Stimulated activated CD4-positive, alpha-beta T cell treated with anti-CD3 and anti-CD28 coated beads, Interleukin-4, amount 100 ng/mL, for 1 hour (primary cell): ENCODE measurements at regions not wholly inside any gene's neighbourhood (a gene's known extent, or its start where the extent isn't known, plus 50 kb on each side); places are given as distances from the start of the nearest gene placed in this dataset.
"Not testable (repeated sequence)": the region's sequence is repeated elsewhere in the genome, so short reads cannot be mapped to it uniquely, and the experiment has no call there.

Source experiments
- DNase-seq: peaks from one replicate; pipeline ENCODE4 v3.0.0-alpha.2; 2020

- no peak for DNase-seq
Observed at GRCh38 chr2:47295131-47295980, 73.8 kb upstream of the EPCAM start.

GRCh38 chr2:47293976-47294375 lies 75.1 kb upstream of the EPCAM start:
- DNase-seq: no peak

GRCh38 chr2:47288864-47289263 lies 80.2 kb upstream of the EPCAM start:
- DNase-seq: no peak

- no peak for DNase-seq
Observed at GRCh38 chr2:47283659-47284058, 85.5 kb upstream of the EPCAM start.

- DNase-seq: no peak
Observed at GRCh38 chr2:47282621-47283272, 86.4 kb upstream of the EPCAM start.

- DNase-seq: not testable (repeated sequence)
Observed at GRCh38 chr2:47279525-47279924, 89.6 kb upstream of the EPCAM start.

- DNase-seq: no peak
Observed at GRCh38 chr2:47277987-47278386, 91.1 kb upstream of the EPCAM start.

GRCh38 chr2:47277187-47277586 lies 91.9 kb upstream of the EPCAM start:
- no peak for DNase-seq

GRCh38 chr2:47276061-47276460 lies 93.0 kb upstream of the EPCAM start:
- DNase-seq: no peak

- no peak for DNase-seq
Observed at GRCh38 chr2:47274054-47274782, 94.9 kb upstream of the EPCAM start.

- DNase-seq: no peak
Observed at GRCh38 chr2:47272905-47273758, 96.0 kb upstream of the EPCAM start.

- DNase-seq: peak; percentile 54
Observed at GRCh38 chr2:47272031-47272864, 95.9 kb upstream of the CALM2 start.

GRCh38 chr2:47271054-47272000 lies 95.0 kb upstream of the CALM2 start:
- no peak for DNase-seq

- DNase-seq: no peak
Observed at GRCh38 chr2:47270421-47270820, 94.1 kb upstream of the CALM2 start.

- no peak for DNase-seq
Observed at GRCh38 chr2:47269316-47270232, 93.3 kb upstream of the CALM2 start.

- no peak for DNase-seq
Observed at GRCh38 chr2:47267711-47268086, 91.4 kb upstream of the CALM2 start.

- no peak for DNase-seq
Observed at GRCh38 chr2:47266939-47267710, 90.8 kb upstream of the CALM2 start.

GRCh38 chr2:47265751-47266231 lies 89.5 kb upstream of the CALM2 start:
- DNase-seq: no peak

- DNase-seq: no peak
Observed at GRCh38 chr2:47265158-47265557, 88.8 kb upstream of the CALM2 start.
